SK-N-SH treated with all-trans-retinoic acid at 6 μM for 48 hours (cell line): ENCODE measurements at regions not wholly inside any gene's neighbourhood (a gene's known extent, or its start where the extent isn't known, plus 50 kb on each side); places are given as distances from the start of the nearest gene placed in this dataset.

ENCODE experiments used
- ATAC-seq: fragments of 200-7000 bp; cut with Tn5 transposase; 3 replicates; pipeline ENCODE4 v1.9.1; 2020; ENCODE audit warnings: mild to moderate bottlenecking, moderate library complexity
- ARNTL ChIP-seq: fragments of 450-650 bp; formaldehyde crosslinking; IDR thresholded peaks from 2 replicates; pipeline ENCODE4 v1.5.0; 2020; ENCODE audit warnings: low read depth, mild to moderate bottlenecking, moderate library complexity, borderline replicate concordance
- BACH2 ChIP-seq: fragments of 250-450 bp; sonication (Bioruptor Pico); IDR thresholded peaks from 2 replicates; pipeline ENCODE4 v1.9.0; 2021; ENCODE audit warnings: mild to moderate bottlenecking, borderline replicate concordance
- CSDC2 ChIP-seq: fragments of 250-450 bp; sonication (Bioruptor Pico); IDR thresholded peaks from 2 replicates; pipeline ENCODE4 v1.5.0; 2020; ENCODE audit warnings: mild to moderate bottlenecking, moderate library complexity
- ESRRG ChIP-seq: fragments of 250-450 bp; sonication (Bioruptor Pico); IDR thresholded peaks from 2 replicates; pipeline ENCODE4 v1.6.1; 2021; ENCODE audit warnings: mild to moderate bottlenecking
- GLIS3 ChIP-seq: fragments of 250-450 bp; sonication (Bioruptor Pico); IDR thresholded peaks from 2 replicates; pipeline ENCODE4 v1.5.0; 2020; ENCODE audit warnings: mild to moderate bottlenecking, moderate library complexity
- ISL1 ChIP-seq: fragments of 250-450 bp; sonication (Bioruptor Pico); IDR thresholded peaks from 2 replicates; pipeline ENCODE4 v2.1.2; 2022; ENCODE audit warnings: mild to moderate bottlenecking, moderate library complexity
- OSR1 ChIP-seq: fragments of 250-450 bp; sonication (Bioruptor Pico); IDR thresholded peaks from 2 replicates; pipeline ENCODE4 v1.8.0; 2022; ENCODE audit warnings: moderate library complexity, mild to moderate bottlenecking, inconsistent platforms
- PPARA ChIP-seq: fragments of 250-450 bp; sonication (Bioruptor Pico); IDR thresholded peaks from 2 replicates; pipeline ENCODE4 v1.5.0; 2020; ENCODE audit warnings: mild to moderate bottlenecking, borderline replicate concordance
- SNAI2 ChIP-seq: fragments of 250-450 bp; sonication (Bioruptor Pico); IDR thresholded peaks from 2 replicates; pipeline ENCODE4 v1.5.0; 2020; ENCODE audit warnings: mild to moderate bottlenecking, moderate library complexity
- TCF4 ChIP-seq: fragments of 250-450 bp; sonication (Bioruptor Pico); IDR thresholded peaks from 2 replicates; pipeline ENCODE4 v1.8.0; 2021; ENCODE audit warnings: mild to moderate bottlenecking, moderate library complexity, borderline replicate concordance
- ZFP3 ChIP-seq: fragments of 250-450 bp; sonication (Bioruptor Pico); IDR thresholded peaks from 2 replicates; pipeline ENCODE4 v1.5.0; 2020; ENCODE audit warnings: mild to moderate bottlenecking, moderate library complexity
- ZFP30 ChIP-seq: fragments of 450-650 bp; formaldehyde crosslinking; IDR thresholded peaks from 2 replicates; pipeline ENCODE4 v1.5.0; 2022; ENCODE audit warnings: mild to moderate bottlenecking, moderate library complexity
- ZNF565 ChIP-seq: fragments of 450-650 bp; formaldehyde crosslinking; conservative IDR thresholded peaks from 2 replicates; pipeline ENCODE4 v1.5.0; 2020; ENCODE audit warnings: low read depth, mild to moderate bottlenecking, moderate library complexity
- ZNF70 ChIP-seq: fragments of 450-650 bp; formaldehyde crosslinking; IDR thresholded peaks from 2 replicates; pipeline ENCODE4 v1.5.0; 2020; ENCODE audit warnings: mild to moderate bottlenecking, moderate library complexity
- ZNF8 ChIP-seq: fragments of 450-650 bp; formaldehyde crosslinking; IDR thresholded peaks from 2 replicates; pipeline ENCODE4 v1.5.0; 2020; ENCODE audit warnings: mild to moderate bottlenecking, moderate library complexity
- TF ChIP-seq, protein P1 (sequence below): fragments of 250-450 bp; sonication (Bioruptor Pico); IDR thresholded peaks from 2 replicates; pipeline ENCODE4 v1.8.0; 2021; ENCODE audit warnings: low read depth, mild to moderate bottlenecking, moderate library complexity, borderline replicate concordance
- TF ChIP-seq, protein P2 (sequence below): fragments of 250-450 bp; sonication (Bioruptor Pico); IDR thresholded peaks from 2 replicates; pipeline ENCODE4 v1.5.1; 2021; ENCODE audit warnings: mild to moderate bottlenecking, moderate library complexity
- TF ChIP-seq, protein P3 (sequence below): fragments of 250-450 bp; sonication (Bioruptor Pico); IDR thresholded peaks from 2 replicates; pipeline ENCODE4 v1.5.1; 2020; ENCODE audit warnings: low read depth, mild to moderate bottlenecking, moderate library complexity
- TF ChIP-seq, protein P4 (sequence below): fragments of 250-450 bp; sonication (Bioruptor Pico); IDR thresholded peaks from 2 replicates; pipeline ENCODE4 v1.5.0; 2020; ENCODE audit warnings: mild to moderate bottlenecking, moderate library complexity
- TF ChIP-seq, protein P5 (sequence below): fragments of 250-450 bp; sonication (Bioruptor Pico); IDR thresholded peaks from 2 replicates; pipeline ENCODE4 v1.8.0; 2020; ENCODE audit warnings: mild to moderate bottlenecking, moderate library complexity, borderline replicate concordance

DNA sequence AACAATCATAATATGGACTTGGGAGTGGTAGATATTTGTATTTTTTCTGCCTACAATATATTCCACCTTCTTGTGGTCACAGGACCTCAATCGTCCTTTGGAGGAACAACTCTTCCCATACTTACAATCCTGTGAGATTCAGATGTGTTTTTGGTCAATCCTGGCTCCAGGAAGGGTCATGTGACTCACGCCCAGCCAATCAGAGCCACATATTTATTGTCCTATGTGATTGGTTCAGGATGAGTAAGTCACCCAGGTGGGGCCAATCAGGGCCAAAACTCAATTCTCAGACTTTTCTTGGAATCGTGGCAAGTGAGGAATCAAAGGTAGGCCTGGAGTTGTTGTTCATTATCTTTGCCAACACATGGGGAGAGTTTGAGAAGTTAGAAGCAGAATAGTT is 264.9 kb downstream of the SUDS3 start:
- ATAC-seq: no peak
- TF ChIP-seq, protein P1, sequence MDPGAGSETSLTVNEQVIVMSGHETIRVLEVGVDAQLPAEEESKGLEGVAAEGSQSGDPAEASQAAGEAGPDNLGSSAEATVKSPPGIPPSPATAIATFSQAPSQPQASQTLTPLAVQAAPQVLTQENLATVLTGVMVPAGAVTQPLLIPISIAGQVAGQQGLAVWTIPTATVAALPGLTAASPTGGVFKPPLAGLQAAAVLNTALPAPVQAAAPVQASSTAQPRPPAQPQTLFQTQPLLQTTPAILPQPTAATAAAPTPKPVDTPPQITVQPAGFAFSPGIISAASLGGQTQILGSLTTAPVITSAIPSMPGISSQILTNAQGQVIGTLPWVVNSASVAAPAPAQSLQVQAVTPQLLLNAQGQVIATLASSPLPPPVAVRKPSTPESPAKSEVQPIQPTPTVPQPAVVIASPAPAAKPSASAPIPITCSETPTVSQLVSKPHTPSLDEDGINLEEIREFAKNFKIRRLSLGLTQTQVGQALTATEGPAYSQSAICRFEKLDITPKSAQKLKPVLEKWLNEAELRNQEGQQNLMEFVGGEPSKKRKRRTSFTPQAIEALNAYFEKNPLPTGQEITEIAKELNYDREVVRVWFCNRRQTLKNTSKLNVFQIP (CRISPR knock-in tag): no peak
- no peak for TF ChIP-seq ZFP30
- TF ChIP-seq, protein P2, sequence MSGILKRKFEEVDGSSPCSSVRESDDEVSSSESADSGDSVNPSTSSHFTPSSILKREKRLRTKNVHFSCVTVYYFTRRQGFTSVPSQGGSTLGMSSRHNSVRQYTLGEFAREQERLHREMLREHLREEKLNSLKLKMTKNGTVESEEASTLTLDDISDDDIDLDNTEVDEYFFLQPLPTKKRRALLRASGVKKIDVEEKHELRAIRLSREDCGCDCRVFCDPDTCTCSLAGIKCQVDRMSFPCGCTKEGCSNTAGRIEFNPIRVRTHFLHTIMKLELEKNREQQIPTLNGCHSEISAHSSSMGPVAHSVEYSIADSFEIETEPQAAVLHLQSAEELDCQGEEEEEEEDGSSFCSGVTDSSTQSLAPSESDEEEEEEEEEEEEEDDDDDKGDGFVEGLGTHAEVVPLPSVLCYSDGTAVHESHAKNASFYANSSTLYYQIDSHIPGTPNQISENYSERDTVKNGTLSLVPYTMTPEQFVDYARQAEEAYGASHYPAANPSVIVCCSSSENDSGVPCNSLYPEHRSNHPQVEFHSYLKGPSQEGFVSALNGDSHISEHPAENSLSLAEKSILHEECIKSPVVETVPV (CRISPR knock-in tag): no peak
- TF ChIP-seq OSR1 (CRISPR knock-in tag): no peak
- TF ChIP-seq TCF4: no peak
- TF ChIP-seq, protein P3, sequence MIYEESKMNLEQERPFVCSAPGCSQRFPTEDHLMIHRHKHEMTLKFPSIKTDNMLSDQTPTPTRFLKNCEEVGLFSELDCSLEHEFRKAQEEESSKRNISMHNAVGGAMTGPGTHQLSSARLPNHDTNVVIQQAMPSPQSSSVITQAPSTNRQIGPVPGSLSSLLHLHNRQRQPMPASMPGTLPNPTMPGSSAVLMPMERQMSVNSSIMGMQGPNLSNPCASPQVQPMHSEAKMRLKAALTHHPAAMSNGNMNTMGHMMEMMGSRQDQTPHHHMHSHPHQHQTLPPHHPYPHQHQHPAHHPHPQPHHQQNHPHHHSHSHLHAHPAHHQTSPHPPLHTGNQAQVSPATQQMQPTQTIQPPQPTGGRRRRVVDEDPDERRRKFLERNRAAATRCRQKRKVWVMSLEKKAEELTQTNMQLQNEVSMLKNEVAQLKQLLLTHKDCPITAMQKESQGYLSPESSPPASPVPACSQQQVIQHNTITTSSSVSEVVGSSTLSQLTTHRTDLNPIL (CRISPR knock-in tag): no peak
- TF ChIP-seq GLIS3 (CRISPR knock-in tag): no peak
- TF ChIP-seq SNAI2 (CRISPR knock-in tag): no peak
- TF ChIP-seq PPARA (CRISPR knock-in tag): no peak
- no peak for TF ChIP-seq ZNF8 (CRISPR knock-in tag)
- TF ChIP-seq, protein P4, sequence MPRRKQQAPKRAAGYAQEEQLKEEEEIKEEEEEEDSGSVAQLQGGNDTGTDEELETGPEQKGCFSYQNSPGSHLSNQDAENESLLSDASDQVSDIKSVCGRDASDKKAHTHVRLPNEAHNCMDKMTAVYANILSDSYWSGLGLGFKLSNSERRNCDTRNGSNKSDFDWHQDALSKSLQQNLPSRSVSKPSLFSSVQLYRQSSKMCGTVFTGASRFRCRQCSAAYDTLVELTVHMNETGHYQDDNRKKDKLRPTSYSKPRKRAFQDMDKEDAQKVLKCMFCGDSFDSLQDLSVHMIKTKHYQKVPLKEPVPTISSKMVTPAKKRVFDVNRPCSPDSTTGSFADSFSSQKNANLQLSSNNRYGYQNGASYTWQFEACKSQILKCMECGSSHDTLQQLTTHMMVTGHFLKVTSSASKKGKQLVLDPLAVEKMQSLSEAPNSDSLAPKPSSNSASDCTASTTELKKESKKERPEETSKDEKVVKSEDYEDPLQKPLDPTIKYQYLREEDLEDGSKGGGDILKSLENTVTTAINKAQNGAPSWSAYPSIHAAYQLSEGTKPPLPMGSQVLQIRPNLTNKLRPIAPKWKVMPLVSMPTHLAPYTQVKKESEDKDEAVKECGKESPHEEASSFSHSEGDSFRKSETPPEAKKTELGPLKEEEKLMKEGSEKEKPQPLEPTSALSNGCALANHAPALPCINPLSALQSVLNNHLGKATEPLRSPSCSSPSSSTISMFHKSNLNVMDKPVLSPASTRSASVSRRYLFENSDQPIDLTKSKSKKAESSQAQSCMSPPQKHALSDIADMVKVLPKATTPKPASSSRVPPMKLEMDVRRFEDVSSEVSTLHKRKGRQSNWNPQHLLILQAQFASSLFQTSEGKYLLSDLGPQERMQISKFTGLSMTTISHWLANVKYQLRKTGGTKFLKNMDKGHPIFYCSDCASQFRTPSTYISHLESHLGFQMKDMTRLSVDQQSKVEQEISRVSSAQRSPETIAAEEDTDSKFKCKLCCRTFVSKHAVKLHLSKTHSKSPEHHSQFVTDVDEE: no peak
- no peak for TF ChIP-seq ZNF70 (CRISPR knock-in tag)
- TF ChIP-seq ZFP3 (CRISPR knock-in tag): no peak
- TF ChIP-seq, protein P5, sequence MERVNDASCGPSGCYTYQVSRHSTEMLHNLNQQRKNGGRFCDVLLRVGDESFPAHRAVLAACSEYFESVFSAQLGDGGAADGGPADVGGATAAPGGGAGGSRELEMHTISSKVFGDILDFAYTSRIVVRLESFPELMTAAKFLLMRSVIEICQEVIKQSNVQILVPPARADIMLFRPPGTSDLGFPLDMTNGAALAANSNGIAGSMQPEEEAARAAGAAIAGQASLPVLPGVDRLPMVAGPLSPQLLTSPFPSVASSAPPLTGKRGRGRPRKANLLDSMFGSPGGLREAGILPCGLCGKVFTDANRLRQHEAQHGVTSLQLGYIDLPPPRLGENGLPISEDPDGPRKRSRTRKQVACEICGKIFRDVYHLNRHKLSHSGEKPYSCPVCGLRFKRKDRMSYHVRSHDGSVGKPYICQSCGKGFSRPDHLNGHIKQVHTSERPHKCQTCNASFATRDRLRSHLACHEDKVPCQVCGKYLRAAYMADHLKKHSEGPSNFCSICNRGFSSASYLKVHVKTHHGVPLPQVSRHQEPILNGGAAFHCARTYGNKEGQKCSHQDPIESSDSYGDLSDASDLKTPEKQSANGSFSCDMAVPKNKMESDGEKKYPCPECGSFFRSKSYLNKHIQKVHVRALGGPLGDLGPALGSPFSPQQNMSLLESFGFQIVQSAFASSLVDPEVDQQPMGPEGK (CRISPR knock-in tag): no peak
- TF ChIP-seq ARNTL (CRISPR knock-in tag): no peak
- TF ChIP-seq BACH2 (CRISPR knock-in tag): no peak
- TF ChIP-seq CSDC2 (CRISPR knock-in tag): no peak
- no peak for TF ChIP-seq ZNF565 (CRISPR knock-in tag)
- no peak for TF ChIP-seq ISL1 (CRISPR knock-in tag)

DNA sequence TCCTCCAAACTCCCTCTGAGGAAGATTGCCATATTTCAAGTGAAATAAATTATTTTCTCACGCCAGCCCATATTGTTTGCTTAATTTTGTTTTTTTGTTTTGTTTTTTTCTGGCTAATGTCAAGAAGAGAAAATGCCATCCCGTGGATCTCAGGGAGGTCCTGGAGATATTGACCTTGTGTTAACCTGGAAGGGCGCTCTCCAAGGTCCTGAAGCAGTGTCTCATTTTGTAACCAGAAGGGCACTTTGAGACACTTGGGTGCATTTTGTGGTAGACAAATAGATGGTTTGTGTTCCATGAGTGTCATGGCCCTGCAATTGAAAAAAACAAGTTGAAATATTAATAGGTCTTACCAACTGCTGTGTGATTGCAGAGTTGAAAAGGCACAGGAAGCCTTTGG is 268.9 kb downstream of the SUDS3 start:
- TF ChIP-seq, protein P5 (CRISPR knock-in tag): no peak
- TF ChIP-seq SNAI2 (CRISPR knock-in tag) (no peak), ZNF70 (CRISPR knock-in tag) (no peak), ARNTL (CRISPR knock-in tag) (no peak), OSR1 (CRISPR knock-in tag) (no peak), PPARA (CRISPR knock-in tag) (no peak), CSDC2 (CRISPR knock-in tag) (no peak), ESRRG (no peak), ZNF8 (CRISPR knock-in tag) (no peak)
- ATAC-seq: no peak
